Mesenchymal stem cell (in vitro differentiated cells and primary cell): ENCODE measurements at regions not wholly inside any gene's neighbourhood (a gene's known extent, or its start where the extent isn't known, plus 50 kb on each side); places are given as distances from the start of the nearest gene placed in this dataset.

Experiments
- DNase-seq: peaks from one replicate; pipeline ENCODE4 v3.0.0-alpha.2; 2013
- H2AFZ ChIP-seq: one replicate; pipeline ENCODE4 v1.6.1; 2013; ENCODE audit warnings: low read depth, mild to moderate bottlenecking, control low read depth, inconsistent platforms, low read length, moderate library complexity
- H2AK5ac ChIP-seq: 2 replicates; pipeline ENCODE4 v1.6.1; 2013; ENCODE audit warnings: low read length, moderate library complexity, mild to moderate bottlenecking, inconsistent platforms; ENCODE audit not compliant: severe bottlenecking
- H2BK120ac ChIP-seq: one replicate; pipeline ENCODE4 v1.6.1; 2013; ENCODE audit warnings: low read depth, mild to moderate bottlenecking, inconsistent platforms, low read length, moderate library complexity
- H2BK12ac ChIP-seq, 2 experiments: one replicate each; pipeline ENCODE4 v1.6.1; 2013; ENCODE audit warnings: inconsistent platforms in 2 of 2, low read length in 2 of 2, mild to moderate bottlenecking in 2 of 2, moderate library complexity in 2 of 2, control low read depth in 1 of 2
- H2BK15ac ChIP-seq: one replicate; pipeline ENCODE4 v1.6.1; 2013; ENCODE audit warnings: mild to moderate bottlenecking, low read depth, inconsistent platforms; ENCODE audit not compliant: poor library complexity, severe bottlenecking
- H2BK5ac ChIP-seq: 2 replicates; pipeline ENCODE4 v1.6.1; 2013; ENCODE audit warnings: low read depth, mild to moderate bottlenecking, low read length, control low read depth, inconsistent platforms; ENCODE audit not compliant: poor library complexity, severe bottlenecking
- H3K14ac ChIP-seq, 2 experiments: one replicate each; pipeline ENCODE4 v1.6.1; 2013; ENCODE audit warnings: inconsistent platforms in 2 of 2, low read length in 2 of 2, control low read depth in 1 of 2, mild to moderate bottlenecking in 1 of 2, moderate library complexity in 1 of 2
- H3K18ac ChIP-seq, 2 experiments: one replicate each; pipeline ENCODE4 v1.6.1; 2013; ENCODE audit warnings: inconsistent platforms in 2 of 2, low read length in 2 of 2, control low read depth in 1 of 2, low read depth in 1 of 2, mild to moderate bottlenecking in 1 of 2
- H3K23ac ChIP-seq, 2 experiments: one replicate each; pipeline ENCODE4 v1.6.1; 2013; ENCODE audit warnings: inconsistent platforms in 2 of 2, low read length in 2 of 2, mild to moderate bottlenecking in 2 of 2, moderate library complexity in 2 of 2, control low read depth in 1 of 2
- H3K27ac ChIP-seq: 2 replicates; pipeline ENCODE4 v1.5.1; 2013; ENCODE audit warnings: mild to moderate bottlenecking, moderate library complexity, low read length, control low read depth, inconsistent platforms; ENCODE audit not compliant: poor library complexity, severe bottlenecking
- H3K27me3 ChIP-seq, 2 experiments: 2 replicates each; pipeline versions ENCODE4 v1.6.1 to v1.7.0; 2013; ENCODE audit warnings: low read length in 2 of 2, mild to moderate bottlenecking in 2 of 2, moderate library complexity in 2 of 2, control low read depth in 1 of 2, inconsistent platforms in 1 of 2; ENCODE audit not compliant: control insufficient read depth in 1 of 2, insufficient read depth in 1 of 2
- H3K36me3 ChIP-seq, 2 experiments: 2 replicates each; pipeline versions ENCODE4 v1.6.1 to v1.7.0; 2013; ENCODE audit warnings: low read length in 2 of 2, control low read depth in 1 of 2, inconsistent platforms in 1 of 2, low read depth in 1 of 2, mild to moderate bottlenecking in 1 of 2; ENCODE audit not compliant: insufficient read depth in 2 of 2, control insufficient read depth in 1 of 2
- H3K4ac ChIP-seq, 2 experiments: one replicate each; pipeline ENCODE4 v1.6.1; 2013; ENCODE audit warnings: inconsistent platforms in 2 of 2, low read length in 2 of 2, mild to moderate bottlenecking in 2 of 2, moderate library complexity in 2 of 2, control low read depth in 1 of 2, low read depth in 1 of 2
- H3K4me1 ChIP-seq: 2 replicates; pipeline ENCODE4 v1.6.1; 2013; ENCODE audit warnings: low read depth, low read length, control low read depth; ENCODE audit not compliant: control insufficient read depth, insufficient read depth
- H3K4me2 ChIP-seq: 2 replicates; pipeline ENCODE4 v1.6.1; 2013; ENCODE audit warnings: low read length, mild to moderate bottlenecking, inconsistent platforms; ENCODE audit not compliant: poor library complexity, severe bottlenecking
- H3K4me3 ChIP-seq, 2 experiments: 2 replicates each; pipeline versions ENCODE4 v1.5.1 to v1.7.0; 2013; ENCODE audit warnings: low read length in 2 of 2, mild to moderate bottlenecking in 2 of 2, control low read depth in 1 of 2, low read depth in 1 of 2; ENCODE audit not compliant: insufficient read depth in 1 of 2
- H3K79me1 ChIP-seq: replicated peaks from 2 replicates; pipeline ENCODE4 v1.6.1; 2013; ENCODE audit warnings: mild to moderate bottlenecking, control low read depth, low read length, inconsistent platforms; ENCODE audit not compliant: poor library complexity, severe bottlenecking
- H3K9ac ChIP-seq: 2 replicates; pipeline ENCODE4 v1.7.0; 2013; ENCODE audit warnings: mild to moderate bottlenecking, low read length, moderate library complexity
- H3K9me3 ChIP-seq: 2 replicates; pipeline ENCODE4 v1.7.0; 2013; ENCODE audit warnings: mild to moderate bottlenecking, low read length; ENCODE audit not compliant: control insufficient read depth
- H4K8ac ChIP-seq: one replicate; pipeline ENCODE4 v1.6.1; 2013; ENCODE audit warnings: inconsistent platforms, mild to moderate bottlenecking, low read length, moderate library complexity
- H4K91ac ChIP-seq: one replicate; pipeline ENCODE4 v1.6.1; 2013; ENCODE audit warnings: mild to moderate bottlenecking, low read length, inconsistent platforms
- WGBS: methylation state at CpG from one replicate; pipeline ENCODE4 v1.1.7; 2013; ENCODE audit warnings: mixed read lengths; 5-methylcytosine and 5-hydroxymethylcytosine counted together

GRCh38 chr2:116416731-116417377 is 1397.6 kb upstream of the DDX18 start:
- no peak overlapping the region for H2BK15ac ChIP-seq
- no peak overlapping the region for H2BK120ac ChIP-seq
- no peaks in the 10 kb centered on the region for H3K79me1 ChIP-seq
- 57% methylated on average over 1 of the region's 3 CpGs for WGBS
- no peaks in the 10 kb centered on the region for H3K36me3 ChIP-seq
- no peak overlapping the region for H3K4me2 ChIP-seq
- H3K18ac ChIP-seq = no peak overlapping the region
- H2BK5ac ChIP-seq = no peak overlapping the region
- H3K9ac ChIP-seq = no peak overlapping the region
- H2AK5ac ChIP-seq = no peak overlapping the region
- no peaks in the 10 kb centered on the region for H3K27me3 ChIP-seq
- H3K9me3 ChIP-seq = peaks cover 32% of the 10 kb centered on the region
- no peak overlapping the region for H2AFZ ChIP-seq
- no peak overlapping the region for H3K27ac ChIP-seq
- no peak overlapping the region for H4K91ac ChIP-seq
- no peak overlapping the region for H4K8ac ChIP-seq
- no peak overlapping the region for H3K4ac ChIP-seq
- no peak overlapping the region for H3K4me3 ChIP-seq
- no peak overlapping the region for H2BK12ac ChIP-seq
- no peaks in the 10 kb centered on the region for H3K4me1 ChIP-seq
- no peak overlapping the region for H3K23ac ChIP-seq
- no peak overlapping the region for H3K14ac ChIP-seq
- no peak for DNase-seq

- Histone ChIP-seq H2BK5ac (no peak overlapping the region), H2BK12ac (no peak overlapping the region), H3K23ac (no peak overlapping the region), H3K9ac (no peak overlapping the region), H3K18ac (no peak overlapping the region), H3K4me1 (no peaks in the 10 kb centered on the region), H2AK5ac (no peak overlapping the region), H3K4me2 (no peak overlapping the region), H3K36me3 (no peaks in the 10 kb centered on the region), H3K27ac (no peak overlapping the region), H3K27me3 (no peaks in the 10 kb centered on the region), H3K9me3 (peaks cover 21% of the 10 kb centered on the region), H3K4me3 (no peak overlapping the region), H3K14ac (no peak overlapping the region), H2AFZ (no peak overlapping the region), H4K91ac (no peak overlapping the region), H4K8ac (no peak overlapping the region), H2BK15ac (no peak overlapping the region), H3K4ac (no peak overlapping the region), H2BK120ac (no peak overlapping the region), H3K79me1 (no peaks in the 10 kb centered on the region)
- peak; percentile 34 for DNase-seq
- WGBS = 45% methylated on average over 4 of the region's 4 CpGs
Observed at GRCh38 chr2:116435648-116436047, 1378.8 kb upstream of the DDX18 start.

- WGBS = no CpG with 5 or more reads among the region's 5 CpGs
- peak; percentile 4 for DNase-seq
- H2BK5ac ChIP-seq = no peak overlapping the region
- H3K9me3 ChIP-seq = peaks cover 24% of the 10 kb centered on the region
- H2BK15ac ChIP-seq = no peak overlapping the region
- H3K36me3 ChIP-seq = no peaks in the 10 kb centered on the region
- no peak overlapping the region for H2BK120ac ChIP-seq
- H3K27ac ChIP-seq = no peak overlapping the region
- no peak overlapping the region for H2AFZ ChIP-seq
- H3K4me3 ChIP-seq = no peak overlapping the region
- no peaks in the 10 kb centered on the region for H3K79me1 ChIP-seq
- H3K4me2 ChIP-seq = no peak overlapping the region
- H2BK12ac ChIP-seq = no peak overlapping the region
- no peak overlapping the region for H3K9ac ChIP-seq
- no peak overlapping the region for H4K8ac ChIP-seq
- H3K4me1 ChIP-seq = no peaks in the 10 kb centered on the region
- no peak overlapping the region for H3K18ac ChIP-seq
- H3K14ac ChIP-seq = no peak overlapping the region
- H2AK5ac ChIP-seq = no peak overlapping the region
- H3K27me3 ChIP-seq = no peaks in the 10 kb centered on the region
- no peak overlapping the region for H4K91ac ChIP-seq
- H3K4ac ChIP-seq = no peak overlapping the region
- H3K23ac ChIP-seq = no peak overlapping the region
Observed at GRCh38 chr2:116440104-116440653, 1374.3 kb upstream of the DDX18 start.

- Histone ChIP-seq H2BK15ac (no peak overlapping the region), H2AK5ac (no peak overlapping the region), H3K9ac (no peak overlapping the region), H3K4ac (no peak overlapping the region), H3K18ac (no peak overlapping the region), H2BK120ac (no peak overlapping the region), H2BK5ac (no peak overlapping the region), H3K27ac (no peak overlapping the region), H3K27me3 (no peaks in the 10 kb centered on the region), H3K79me1 (no peaks in the 10 kb centered on the region), H3K23ac (no peak overlapping the region), H2AFZ (no peak overlapping the region), H4K91ac (no peak overlapping the region), H4K8ac (no peak overlapping the region), H3K9me3 (peaks cover 21% of the 10 kb centered on the region), H3K36me3 (no peaks in the 10 kb centered on the region), H3K4me3 (no peak overlapping the region), H2BK12ac (no peak overlapping the region), H3K14ac (no peak overlapping the region), H3K4me2 (no peak overlapping the region), H3K4me1 (no peaks in the 10 kb centered on the region)
- WGBS = 47% methylated on average over 2 of the region's 3 CpGs
- DNase-seq = no peak
Observed at GRCh38 chr2:116442418-116442817, 1372.1 kb upstream of the DDX18 start.
